ENCODE measurements at regions not wholly inside any gene's neighbourhood (a gene's known extent, or its start where the extent isn't known, plus 50 kb on each side); places are given as distances from the start of the nearest gene placed in this dataset.

DNA sequence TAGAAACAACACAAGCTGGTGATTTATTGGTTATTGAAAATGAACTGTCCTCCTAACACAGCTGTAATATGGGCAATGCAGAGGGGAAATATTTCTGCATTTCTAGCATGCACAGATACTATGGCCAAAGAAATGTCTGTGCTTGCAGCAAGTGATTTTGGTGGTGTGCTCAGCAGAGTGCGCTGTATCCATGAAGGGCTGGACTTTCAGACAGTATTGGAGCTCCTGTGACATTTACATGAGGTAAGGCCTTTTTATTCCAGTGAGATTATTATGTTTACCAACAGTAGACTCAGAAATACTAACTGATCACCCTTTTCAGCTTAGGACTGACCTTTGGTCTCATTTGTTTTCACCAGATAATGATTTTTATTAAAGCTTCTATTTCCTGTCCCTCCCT, 1302.6 kb upstream of the EPHA6 start:
- Histone ChIP-seq H3K27ac (no peak overlapping the region), H3K36me3 (no peaks in the 10 kb centered on the region), H3K4me3 (no peak overlapping the region), H3K9me3 (no peaks in the 10 kb centered on the region), H3K27me3 (no peaks in the 10 kb centered on the region), H3K9ac (ENCODE audit: low read depth in 2 of 2, low read length in 2 of 2) (no peak overlapping the region), H3K4me1 (no peaks in the 10 kb centered on the region)
- intact Hi-C loops (cut with DNase I): no loop called here
- TF ChIP-seq, protein P1, sequence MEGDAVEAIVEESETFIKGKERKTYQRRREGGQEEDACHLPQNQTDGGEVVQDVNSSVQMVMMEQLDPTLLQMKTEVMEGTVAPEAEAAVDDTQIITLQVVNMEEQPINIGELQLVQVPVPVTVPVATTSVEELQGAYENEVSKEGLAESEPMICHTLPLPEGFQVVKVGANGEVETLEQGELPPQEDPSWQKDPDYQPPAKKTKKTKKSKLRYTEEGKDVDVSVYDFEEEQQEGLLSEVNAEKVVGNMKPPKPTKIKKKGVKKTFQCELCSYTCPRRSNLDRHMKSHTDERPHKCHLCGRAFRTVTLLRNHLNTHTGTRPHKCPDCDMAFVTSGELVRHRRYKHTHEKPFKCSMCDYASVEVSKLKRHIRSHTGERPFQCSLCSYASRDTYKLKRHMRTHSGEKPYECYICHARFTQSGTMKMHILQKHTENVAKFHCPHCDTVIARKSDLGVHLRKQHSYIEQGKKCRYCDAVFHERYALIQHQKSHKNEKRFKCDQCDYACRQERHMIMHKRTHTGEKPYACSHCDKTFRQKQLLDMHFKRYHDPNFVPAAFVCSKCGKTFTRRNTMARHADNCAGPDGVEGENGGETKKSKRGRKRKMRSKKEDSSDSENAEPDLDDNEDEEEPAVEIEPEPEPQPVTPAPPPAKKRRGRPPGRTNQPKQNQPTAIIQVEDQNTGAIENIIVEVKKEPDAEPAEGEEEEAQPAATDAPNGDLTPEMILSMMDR (IDR thresholded peaks at IDR 0.05): no peak
- DNase-seq: no peak

DNA sequence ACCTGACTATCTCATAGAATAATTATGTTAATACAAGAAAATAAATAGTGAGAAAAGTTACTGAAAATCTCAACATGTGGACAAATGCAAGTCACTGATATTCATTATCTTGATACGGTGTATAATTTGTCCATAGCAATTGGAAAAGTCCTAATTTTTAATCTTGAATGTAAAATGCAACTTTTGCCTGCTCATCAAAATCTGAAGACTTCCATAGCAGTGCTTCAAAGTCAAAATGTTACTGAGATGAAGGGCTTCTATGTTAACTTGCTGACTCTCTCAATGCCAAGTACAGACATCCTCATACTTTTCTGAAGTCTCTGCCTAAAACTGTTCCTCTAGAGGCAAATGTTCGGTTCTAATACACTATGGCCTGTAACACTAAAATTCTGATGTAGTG, 1300.1 kb upstream of the EPHA6 start:
- DNase-seq: no peak
- Histone ChIP-seq H3K36me3 (no peaks in the 10 kb centered on the region), H3K9ac (ENCODE audit: low read depth in 2 of 2, low read length in 2 of 2) (no peak overlapping the region), H3K4me3 (no peak overlapping the region), H3K9me3 (no peaks in the 10 kb centered on the region), H3K4me1 (no peaks in the 10 kb centered on the region), H3K27me3 (no peaks in the 10 kb centered on the region), H3K27ac (no peak overlapping the region)
- TF ChIP-seq, protein P1 (IDR thresholded peaks at IDR 0.05): no peak
- intact Hi-C loops (cut with DNase I): no loop called here

DNA sequence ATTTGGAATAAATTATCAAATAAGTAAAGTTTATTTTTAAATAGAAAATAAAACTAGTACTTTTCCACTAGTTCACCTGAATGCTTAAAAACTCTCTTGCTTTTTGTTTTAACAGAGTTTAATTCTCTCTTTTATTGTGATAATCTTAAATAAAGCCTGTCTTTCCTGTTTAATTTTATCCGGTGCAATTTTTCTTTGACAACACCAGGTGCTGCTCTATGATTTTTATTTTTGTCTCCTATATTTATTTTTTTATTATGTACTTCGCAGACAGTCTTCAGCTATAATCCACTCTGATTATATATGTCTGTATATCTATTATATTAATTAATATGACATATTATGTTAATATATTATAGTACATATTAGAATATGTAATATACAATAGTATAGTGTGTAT, 1293.0 kb upstream of the EPHA6 start:
- no peak overlapping the region for H3K27ac ChIP-seq
- no peak overlapping the region for H3K4me3 ChIP-seq
- no peaks in the 10 kb centered on the region for H3K4me1 ChIP-seq
- intact Hi-C loops (cut with DNase I): no loop called here
- H3K9ac ChIP-seq (ENCODE audit: low read depth in 2 of 2, low read length in 2 of 2): no peak overlapping the region
- H3K9me3 ChIP-seq: no peaks in the 10 kb centered on the region
- no peak for DNase-seq
- H3K27me3 ChIP-seq: no peaks in the 10 kb centered on the region
- TF ChIP-seq, protein P1 (IDR thresholded peaks at IDR 0.05): no peak
- no peaks in the 10 kb centered on the region for H3K36me3 ChIP-seq

DNA sequence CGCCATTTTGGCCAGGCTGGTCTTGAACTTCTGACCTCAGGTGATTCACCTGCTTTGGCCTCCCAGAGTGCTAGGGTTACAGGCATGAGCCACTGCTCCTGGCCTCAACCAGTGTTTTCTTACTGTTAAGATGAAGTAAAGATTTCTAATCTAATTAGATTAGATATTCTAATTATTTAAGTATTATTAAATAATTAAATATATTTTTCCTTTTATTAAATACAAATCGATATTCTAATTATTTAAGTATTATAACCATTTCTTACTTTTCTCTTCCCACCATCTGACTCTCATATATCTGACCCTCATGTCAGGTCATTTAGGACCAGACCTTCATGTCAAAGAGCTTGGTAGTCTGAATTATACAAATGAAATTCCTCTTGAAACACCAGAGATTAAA, 1291.9 kb upstream of the EPHA6 start:
- TF ChIP-seq, protein P1 (IDR thresholded peaks at IDR 0.05): no peak
- Histone ChIP-seq H3K4me3 (no peak overlapping the region), H3K9me3 (no peaks in the 10 kb centered on the region), H3K9ac (ENCODE audit: low read depth in 2 of 2, low read length in 2 of 2) (no peak overlapping the region), H3K4me1 (no peaks in the 10 kb centered on the region), H3K36me3 (no peaks in the 10 kb centered on the region), H3K27me3 (no peaks in the 10 kb centered on the region), H3K27ac (no peak overlapping the region)
- DNase-seq: no peak
- intact Hi-C loops (cut with DNase I): no loop called here

DNA sequence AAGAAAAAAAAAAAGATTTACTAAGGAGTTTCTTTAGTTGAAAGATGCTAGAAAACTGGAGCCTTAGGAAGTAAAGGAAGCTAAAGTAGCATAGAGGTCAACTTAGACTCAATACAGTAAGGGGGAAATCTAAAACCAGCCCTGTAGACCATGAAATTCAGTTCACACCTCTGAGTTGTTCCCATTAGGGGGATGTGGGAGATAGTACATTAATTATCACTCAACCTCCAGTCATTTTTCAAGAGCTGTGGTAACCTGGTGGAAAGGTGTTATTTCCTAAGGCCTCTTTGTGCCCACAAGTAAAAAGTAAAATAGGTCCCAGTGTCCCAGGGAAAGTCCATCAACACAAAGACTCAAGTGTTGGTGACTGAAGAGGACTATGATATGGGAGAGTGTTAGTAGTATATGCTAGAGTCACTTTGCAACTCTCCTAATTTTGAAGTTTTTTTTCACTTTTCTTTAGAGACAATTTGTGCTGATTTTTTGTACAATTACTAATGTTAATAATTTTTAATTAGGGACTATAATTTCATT, 1274.4 kb upstream of the EPHA6 start:
- TF ChIP-seq, protein P1 (IDR thresholded peaks at IDR 0.05): no peak
- H3K27ac ChIP-seq: no peak overlapping the region
- no peaks in the 10 kb centered on the region for H3K9me3 ChIP-seq
- H3K4me1 ChIP-seq: no peaks in the 10 kb centered on the region
- no peak for DNase-seq
- no peaks in the 10 kb centered on the region for H3K27me3 ChIP-seq
- H3K36me3 ChIP-seq: no peaks in the 10 kb centered on the region
- intact Hi-C loops (cut with DNase I): no loop called here
- H3K9ac ChIP-seq (ENCODE audit: low read depth in 2 of 2, low read length in 2 of 2): no peak overlapping the region
- H3K4me3 ChIP-seq: no peak overlapping the region

DNA sequence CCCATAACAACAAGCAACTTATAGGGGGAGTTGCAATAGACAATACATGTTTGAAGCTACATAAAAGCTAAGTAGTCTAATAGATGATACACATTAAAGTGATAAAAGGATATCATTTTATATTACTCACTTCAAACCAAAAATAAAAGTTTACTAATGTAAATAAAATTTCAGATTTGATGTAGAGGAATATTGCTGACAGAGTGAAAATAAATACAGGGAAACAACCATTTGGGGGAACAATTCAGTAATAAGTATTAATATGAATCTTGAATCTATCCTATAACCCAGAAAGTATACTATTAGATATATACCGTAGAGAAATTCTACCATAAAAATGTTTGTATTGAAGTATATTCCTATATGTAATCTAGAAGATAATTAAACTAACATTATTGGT, 1248.9 kb upstream of the EPHA6 start:
- Histone ChIP-seq H3K4me3 (no peak overlapping the region), H3K27ac (no peak overlapping the region), H3K9ac (ENCODE audit: low read depth in 2 of 2, low read length in 2 of 2) (no peak overlapping the region), H3K4me1 (no peaks in the 10 kb centered on the region), H3K36me3 (no peaks in the 10 kb centered on the region), H3K27me3 (no peaks in the 10 kb centered on the region), H3K9me3 (no peaks in the 10 kb centered on the region)
- no peak for DNase-seq
- TF ChIP-seq, protein P1 (IDR thresholded peaks at IDR 0.05): no peak
- intact Hi-C loops (cut with DNase I): no loop called here
